Vagina (tissue), 2 donors: ENCODE measurements at regions not wholly inside any gene's neighbourhood (a gene's known extent, or its start where the extent isn't known, plus 50 kb on each side); places are given as distances from the start of the nearest gene placed in this dataset.

Source experiments
- POLR2A ChIP-seq, 2 donors: fragments of 450-650 bp; IDR thresholded peaks; one replicate each; pipeline ENCODE4 v1.6.1; 2017; ENCODE audit warnings: antibody characterized with exemption in 2 of 2, mild to moderate bottlenecking in 2 of 2, moderate library complexity in 2 of 2
- POLR2AphosphoS5 ChIP-seq, 2 donors: sonication (generic); formaldehyde crosslinking; IDR thresholded peaks; one replicate each; pipeline ENCODE4 v1.9.0; 2017; ENCODE audit warnings: antibody characterized with exemption in 2 of 2, mild to moderate bottlenecking in 2 of 2, low read depth in 1 of 2; ENCODE audit not compliant: insufficient read depth in 1 of 2
- TF ChIP-seq, protein P1 (sequence below), 3 experiments: fragments of 450-650 bp in 2 of 3; fragments of 200-600 bp in 1 of 3; sonication (generic) in 1 of 3; IDR thresholded peaks; one replicate each; pipeline ENCODE4 v1.5.1; 2017 to 2019; ENCODE audit warnings: antibody characterized with exemption in 3 of 3, mild to moderate bottlenecking in 2 of 3, moderate library complexity in 2 of 3

DNA sequence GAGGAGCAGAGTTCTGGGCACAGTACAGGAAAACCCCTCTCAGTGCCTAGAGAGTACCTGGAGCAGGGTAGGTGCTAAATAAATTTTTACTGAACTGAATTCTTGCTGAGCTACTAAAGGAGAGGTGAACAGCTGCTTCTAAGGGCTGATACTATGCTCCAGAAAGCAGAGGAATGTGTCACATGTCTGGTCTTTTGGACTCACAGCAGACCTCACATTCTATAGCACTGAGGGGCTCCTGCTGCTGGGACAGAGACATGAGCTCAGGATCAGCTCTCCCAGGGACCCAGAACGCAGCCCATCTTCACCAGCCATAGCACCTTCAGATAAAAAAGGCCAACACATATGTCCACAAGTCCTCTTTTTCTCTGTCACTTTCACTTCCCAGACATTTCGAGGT lies 133.0 kb upstream of the KLF14 start:
- TF ChIP-seq, protein P1, sequence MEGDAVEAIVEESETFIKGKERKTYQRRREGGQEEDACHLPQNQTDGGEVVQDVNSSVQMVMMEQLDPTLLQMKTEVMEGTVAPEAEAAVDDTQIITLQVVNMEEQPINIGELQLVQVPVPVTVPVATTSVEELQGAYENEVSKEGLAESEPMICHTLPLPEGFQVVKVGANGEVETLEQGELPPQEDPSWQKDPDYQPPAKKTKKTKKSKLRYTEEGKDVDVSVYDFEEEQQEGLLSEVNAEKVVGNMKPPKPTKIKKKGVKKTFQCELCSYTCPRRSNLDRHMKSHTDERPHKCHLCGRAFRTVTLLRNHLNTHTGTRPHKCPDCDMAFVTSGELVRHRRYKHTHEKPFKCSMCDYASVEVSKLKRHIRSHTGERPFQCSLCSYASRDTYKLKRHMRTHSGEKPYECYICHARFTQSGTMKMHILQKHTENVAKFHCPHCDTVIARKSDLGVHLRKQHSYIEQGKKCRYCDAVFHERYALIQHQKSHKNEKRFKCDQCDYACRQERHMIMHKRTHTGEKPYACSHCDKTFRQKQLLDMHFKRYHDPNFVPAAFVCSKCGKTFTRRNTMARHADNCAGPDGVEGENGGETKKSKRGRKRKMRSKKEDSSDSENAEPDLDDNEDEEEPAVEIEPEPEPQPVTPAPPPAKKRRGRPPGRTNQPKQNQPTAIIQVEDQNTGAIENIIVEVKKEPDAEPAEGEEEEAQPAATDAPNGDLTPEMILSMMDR (IDR thresholded peaks at IDR 0.05): no peak
- no peak for TF ChIP-seq POLR2AphosphoS5 (IDR thresholded peaks at IDR 0.05; ENCODE audit: insufficient read depth in 1 of 2, low read depth in 1 of 2)
- TF ChIP-seq POLR2A (IDR thresholded peaks at IDR 0.05): no peak
